A673 (cell line): ENCODE measurements at regions not wholly inside any gene's neighbourhood (a gene's known extent, or its start where the extent isn't known, plus 50 kb on each side); places are given as distances from the start of the nearest gene placed in this dataset.

Source experiments
- CTCF ChIP-seq: fragments of 300-800, 200-600 bp; sonication (generic); conservative IDR thresholded peaks from 2 replicates; pipeline ENCODE4 v1.5.1; 2017; ENCODE audit warnings: low read depth, mild to moderate bottlenecking, antibody characterized with exemption, low read length, moderate library complexity, mixed read lengths
- EZH2 ChIP-seq: fragments of 200-600 bp; sonication (generic); IDR thresholded peaks from 2 replicates; pipeline ENCODE4 v1.6.1; 2017; ENCODE audit warnings: borderline replicate concordance, low read depth, mild to moderate bottlenecking, mixed read lengths, antibody characterized with exemption, low read length; ENCODE audit not compliant: poor library complexity, severe bottlenecking

- no peak for TF ChIP-seq CTCF
- no peak for TF ChIP-seq EZH2
Observed at GRCh38 chr10:108421266-108421665, 1256.8 kb upstream of the SORCS1 start.
